ENCODE measurements at regions not wholly inside any gene's neighbourhood (a gene's known extent, or its start where the extent isn't known, plus 50 kb on each side); places are given as distances from the start of the nearest gene placed in this dataset.
"Not testable (repeated sequence)": the region's sequence is repeated elsewhere in the genome, so short reads cannot be mapped to it uniquely, and the experiment has no call there.

DNA sequence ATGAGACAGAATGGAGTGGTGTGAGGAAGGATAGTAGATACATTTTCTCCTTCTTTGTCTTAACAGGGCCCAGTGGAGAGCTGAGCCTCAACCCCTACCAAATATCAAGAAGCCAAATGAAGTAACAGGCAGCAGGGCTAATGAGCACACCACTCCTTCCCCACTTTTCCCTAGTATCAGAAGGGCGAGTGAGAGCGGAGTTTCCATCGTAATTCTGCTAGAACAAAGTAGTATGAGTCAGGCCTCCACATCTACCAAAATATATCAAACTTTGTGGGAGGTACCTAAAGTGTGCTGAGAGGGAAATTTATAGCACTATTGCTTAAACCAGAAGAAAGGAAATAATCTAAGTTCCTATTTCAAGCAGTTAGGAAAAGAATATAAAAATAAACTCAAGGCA lies 769.0 kb upstream of the RGMB start:
- TF ChIP-seq FOXP2 (optimal IDR thresholded peaks at IDR 0.05; ENCODE audit: control extremely low read depth, extremely low read length, insufficient read depth): no peak
- no peak for TF ChIP-seq POLR2AphosphoS5 (IDR thresholded peaks at IDR 0.05; ENCODE audit: borderline replicate concordance, low read depth, low read length)
- no peak for TF ChIP-seq EZH2 (IDR thresholded peaks at IDR 0.05)
- Histone ChIP-seq H3K9ac (ENCODE audit: insufficient read length) (no peak overlapping the region), H3K9me3 (ENCODE audit: low read depth, low read length) (no peaks in the 10 kb centered on the region), H3K4me3 (no peak overlapping the region), H3K36me3 (ENCODE audit: insufficient read depth, low read length) (no peaks in the 10 kb centered on the region), H3K27ac (no peak overlapping the region)
- no peak for DNase-seq (ENCODE audit: low read depth, low spot score)

DNA sequence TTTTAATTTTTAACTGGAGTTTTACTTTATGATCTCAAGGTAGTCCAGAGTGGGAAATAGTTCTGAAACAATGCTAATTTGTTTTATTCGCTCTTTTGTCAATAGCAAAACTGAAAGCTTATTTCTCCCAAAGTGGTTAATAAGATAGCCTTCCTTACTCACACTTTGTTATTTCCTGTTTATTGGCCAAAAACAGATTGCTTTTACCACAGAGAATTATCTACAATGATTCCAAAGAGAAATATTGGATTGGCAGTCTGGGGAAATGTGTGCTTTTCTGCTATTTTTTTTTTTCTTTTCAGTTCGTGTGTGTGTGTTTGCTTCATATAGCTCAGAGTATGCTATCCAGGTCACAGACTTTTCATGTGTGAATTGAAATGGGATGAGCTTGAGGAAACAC lies 756.7 kb upstream of the RGMB start:
- Histone ChIP-seq H3K9me3 (ENCODE audit: low read depth, low read length) (no peaks in the 10 kb centered on the region), H3K9ac (ENCODE audit: insufficient read length) (no peak overlapping the region), H3K4me3 (no peak overlapping the region), H3K27ac (no peak overlapping the region), H3K36me3 (ENCODE audit: insufficient read depth, low read length) (no peaks in the 10 kb centered on the region)
- TF ChIP-seq EZH2 (IDR thresholded peaks at IDR 0.05) (no peak), FOXP2 (optimal IDR thresholded peaks at IDR 0.05; ENCODE audit: control extremely low read depth, extremely low read length, insufficient read depth) (no peak), POLR2AphosphoS5 (IDR thresholded peaks at IDR 0.05; ENCODE audit: borderline replicate concordance, low read depth, low read length) (no peak)
- no peak for DNase-seq (ENCODE audit: low read depth, low spot score)

DNA sequence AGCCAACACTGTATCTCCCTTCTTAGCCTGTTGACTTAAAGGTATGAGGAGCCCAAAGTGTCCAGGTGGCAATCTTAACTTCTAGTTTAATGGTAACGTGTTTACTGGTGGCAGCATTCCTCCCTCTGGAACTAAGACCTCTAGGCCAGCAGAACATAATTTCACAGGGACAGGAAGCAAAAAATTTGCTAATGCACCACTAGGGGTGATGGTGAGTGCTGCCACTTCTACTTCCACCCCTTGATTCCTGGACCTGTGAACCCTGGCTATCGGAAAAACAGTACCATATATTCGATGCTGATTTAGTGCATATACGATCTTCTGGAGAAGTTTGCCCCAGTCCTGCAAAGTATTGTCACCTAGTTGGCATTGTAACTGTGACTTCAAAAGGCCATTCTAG lies 743.2 kb upstream of the RGMB start:
- not testable (repeated sequence) for H3K4me3 ChIP-seq; H3K36me3 ChIP-seq (ENCODE audit: insufficient read depth, low read length); H3K9me3 ChIP-seq (ENCODE audit: low read depth, low read length); DNase-seq (ENCODE audit: low read depth, low spot score); H3K27ac ChIP-seq; H3K9ac ChIP-seq (ENCODE audit: insufficient read length)

DNA sequence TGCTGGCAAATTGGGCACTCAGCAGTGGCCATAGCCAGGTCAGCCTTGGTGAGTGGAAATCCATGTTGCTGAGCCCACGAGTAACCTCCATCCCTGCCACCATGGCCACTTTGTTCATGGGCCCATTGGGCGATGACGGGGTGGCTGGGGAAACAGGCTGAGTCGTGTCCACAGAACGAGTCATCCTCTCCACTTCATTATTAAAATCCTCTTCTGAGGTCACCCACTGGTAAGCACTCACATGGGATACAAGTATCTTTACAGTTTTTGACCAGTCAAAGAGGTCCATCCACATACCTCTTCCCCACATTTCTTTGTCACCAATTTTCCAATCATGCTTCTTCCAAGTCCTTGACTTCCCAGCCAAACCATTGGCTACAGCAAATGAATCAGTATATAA lies 742.4 kb upstream of the RGMB start:
- H3K9me3 ChIP-seq (ENCODE audit: low read depth, low read length); H3K4me3 ChIP-seq; DNase-seq (ENCODE audit: low read depth, low spot score); H3K36me3 ChIP-seq (ENCODE audit: insufficient read depth, low read length); H3K27ac ChIP-seq; H3K9ac ChIP-seq (ENCODE audit: insufficient read length): not testable (repeated sequence)

DNA sequence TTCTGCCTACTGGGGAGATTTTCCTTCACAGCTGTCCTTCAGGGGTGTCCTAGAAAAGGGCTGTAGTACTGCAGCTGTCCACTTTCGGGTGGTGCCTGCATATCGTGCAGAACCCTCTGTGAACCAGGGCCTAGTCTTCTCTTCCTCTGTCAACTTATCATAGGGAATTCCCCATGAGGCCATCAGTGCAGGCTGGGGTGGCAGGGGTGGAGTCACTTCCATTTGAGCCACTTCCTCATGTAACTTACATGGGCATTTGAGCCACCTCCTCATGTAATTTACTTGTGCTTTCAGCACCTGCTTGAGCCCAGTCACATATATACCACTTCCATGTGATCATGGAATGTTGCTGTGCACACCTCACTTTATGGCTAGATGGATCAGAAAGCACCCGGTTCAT lies 742.0 kb upstream of the RGMB start:
- H3K36me3 ChIP-seq (ENCODE audit: insufficient read depth, low read length): no peaks in the 10 kb centered on the region
- no peak for DNase-seq (ENCODE audit: low read depth, low spot score)
- H3K9me3 ChIP-seq (ENCODE audit: low read depth, low read length): no peaks in the 10 kb centered on the region
- H3K9ac ChIP-seq (ENCODE audit: insufficient read length): no peak overlapping the region
- no peak overlapping the region for H3K4me3 ChIP-seq
- no peak overlapping the region for H3K27ac ChIP-seq
- TF ChIP-seq FOXP2 (optimal IDR thresholded peaks at IDR 0.05; ENCODE audit: control extremely low read depth, extremely low read length, insufficient read depth): no peak
- no peak for TF ChIP-seq EZH2 (IDR thresholded peaks at IDR 0.05)
- TF ChIP-seq POLR2AphosphoS5 (IDR thresholded peaks at IDR 0.05; ENCODE audit: borderline replicate concordance, low read depth, low read length): no peak

DNA sequence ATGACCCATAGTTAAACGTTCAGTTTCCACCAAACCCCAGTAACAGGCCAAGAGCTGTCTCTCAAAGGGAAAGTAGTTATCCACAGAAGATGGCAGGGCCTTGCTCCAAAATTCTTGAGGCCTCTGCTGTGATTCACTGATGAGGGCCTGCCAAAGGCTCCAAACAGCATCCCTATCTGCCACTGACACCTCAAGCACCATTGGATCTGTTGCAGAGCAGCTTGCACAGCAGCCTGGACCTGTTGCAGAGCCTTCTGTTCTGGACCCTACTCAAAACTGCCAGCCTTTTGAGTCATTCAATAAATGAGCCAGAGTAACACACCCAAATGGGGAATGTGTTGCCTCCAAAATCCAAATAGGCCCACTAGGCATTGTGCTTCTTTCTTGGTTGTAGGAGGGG lies 741.5 kb upstream of the RGMB start:
- no peak for DNase-seq (ENCODE audit: low read depth, low spot score)
- Histone ChIP-seq H3K27ac (no peak overlapping the region), H3K9me3 (ENCODE audit: low read depth, low read length) (no peaks in the 10 kb centered on the region), H3K36me3 (ENCODE audit: insufficient read depth, low read length) (no peaks in the 10 kb centered on the region), H3K9ac (ENCODE audit: insufficient read length) (no peak overlapping the region), H3K4me3 (no peak overlapping the region)
- TF ChIP-seq EZH2 (IDR thresholded peaks at IDR 0.05): no peak
- TF ChIP-seq POLR2AphosphoS5 (IDR thresholded peaks at IDR 0.05; ENCODE audit: borderline replicate concordance, low read depth, low read length): no peak
- no peak for TF ChIP-seq FOXP2 (optimal IDR thresholded peaks at IDR 0.05; ENCODE audit: control extremely low read depth, extremely low read length, insufficient read depth)

DNA sequence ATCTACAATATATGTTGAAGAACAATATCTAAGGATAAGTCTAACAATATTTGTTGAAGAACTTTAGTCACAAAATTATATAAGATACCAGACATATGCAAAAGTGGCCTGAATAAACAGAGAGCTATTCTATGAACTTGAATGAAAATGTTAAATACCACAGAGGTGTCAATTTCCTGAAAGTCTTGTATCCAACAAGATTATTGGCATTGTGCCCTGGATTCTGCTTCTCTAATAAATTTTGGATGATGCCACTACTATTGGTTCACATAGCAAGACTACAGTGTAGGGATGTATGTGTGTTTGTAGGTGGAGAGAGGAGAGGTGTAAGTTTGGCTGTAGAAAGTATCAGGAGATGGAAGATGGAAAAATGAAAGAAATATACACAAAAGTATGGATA lies 731.8 kb upstream of the RGMB start:
- no peak overlapping the region for H3K9ac ChIP-seq (ENCODE audit: insufficient read length)
- DNase-seq (ENCODE audit: low read depth, low spot score): no peak
- no peak overlapping the region for H3K27ac ChIP-seq
- H3K9me3 ChIP-seq (ENCODE audit: low read depth, low read length): no peaks in the 10 kb centered on the region
- TF ChIP-seq EZH2 (IDR thresholded peaks at IDR 0.05) (no peak), POLR2AphosphoS5 (IDR thresholded peaks at IDR 0.05; ENCODE audit: borderline replicate concordance, low read depth, low read length) (no peak), FOXP2 (optimal IDR thresholded peaks at IDR 0.05; ENCODE audit: control extremely low read depth, extremely low read length, insufficient read depth) (no peak)
- H3K4me3 ChIP-seq: no peak overlapping the region
- no peaks in the 10 kb centered on the region for H3K36me3 ChIP-seq (ENCODE audit: insufficient read depth, low read length)

DNA sequence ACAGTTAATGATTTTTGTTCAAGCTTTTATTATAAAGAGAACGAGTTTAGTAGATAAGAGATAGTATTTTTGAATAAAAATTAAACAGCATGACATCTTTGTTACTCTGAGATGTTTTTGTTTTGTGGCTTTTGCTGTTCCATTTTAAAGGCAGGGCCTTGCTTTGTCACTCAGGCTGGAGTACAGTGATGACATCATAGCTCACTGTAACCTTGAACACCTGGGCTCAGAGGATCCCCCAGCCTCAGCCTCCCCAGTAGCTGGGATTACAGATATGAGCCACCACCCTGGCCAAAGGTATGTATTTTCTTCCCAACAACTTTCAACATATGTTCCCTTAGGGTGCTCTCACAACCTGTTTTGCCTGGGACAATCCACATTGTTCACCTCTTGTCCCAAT lies 730.9 kb upstream of the RGMB start:
- DNase-seq (ENCODE audit: low read depth, low spot score): no peak
- no peak overlapping the region for H3K4me3 ChIP-seq

DNA sequence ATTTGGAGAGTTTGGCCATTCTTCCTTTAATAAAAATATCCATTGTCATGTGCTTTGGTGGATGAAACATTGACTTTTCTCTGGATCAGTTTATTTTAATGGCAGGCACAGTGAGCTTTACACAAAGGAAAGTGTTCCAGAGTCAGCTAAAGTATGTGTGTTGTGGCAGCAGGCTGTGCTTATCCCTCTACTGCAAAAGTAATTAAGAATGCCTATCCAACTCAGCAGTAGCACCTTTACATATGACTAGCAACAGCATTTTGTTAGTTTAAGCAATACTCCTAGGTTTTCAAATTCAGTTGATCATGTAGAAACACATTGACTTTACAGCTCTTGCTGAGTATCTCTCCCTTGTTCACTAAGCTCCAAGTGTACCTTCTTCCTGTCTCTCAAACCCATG lies 730.5 kb upstream of the RGMB start:
- Histone ChIP-seq H3K9ac (ENCODE audit: insufficient read length) (no peak overlapping the region), H3K9me3 (ENCODE audit: low read depth, low read length) (no peaks in the 10 kb centered on the region), H3K4me3 (no peak overlapping the region), H3K36me3 (ENCODE audit: insufficient read depth, low read length) (no peaks in the 10 kb centered on the region), H3K27ac (no peak overlapping the region)
- TF ChIP-seq FOXP2 (optimal IDR thresholded peaks at IDR 0.05; ENCODE audit: control extremely low read depth, extremely low read length, insufficient read depth) (no peak), EZH2 (IDR thresholded peaks at IDR 0.05) (no peak), POLR2AphosphoS5 (IDR thresholded peaks at IDR 0.05; ENCODE audit: borderline replicate concordance, low read depth, low read length) (no peak)
- no peak for DNase-seq (ENCODE audit: low read depth, low spot score)

More for the DNA sequence above, 730.9 kb upstream of the RGMB start:
- Histone ChIP-seq H3K36me3 (ENCODE audit: insufficient read depth, low read length) (no peaks in the 10 kb centered on the region), H3K9me3 (ENCODE audit: low read depth, low read length) (no peaks in the 10 kb centered on the region), H3K27ac (no peak overlapping the region), H3K9ac (ENCODE audit: insufficient read length) (no peak overlapping the region)
- TF ChIP-seq EZH2 (IDR thresholded peaks at IDR 0.05) (no peak), FOXP2 (optimal IDR thresholded peaks at IDR 0.05; ENCODE audit: control extremely low read depth, extremely low read length, insufficient read depth) (no peak), POLR2AphosphoS5 (IDR thresholded peaks at IDR 0.05; ENCODE audit: borderline replicate concordance, low read depth, low read length) (no peak)

All from SK-N-MC (cell line).